ENCODE measurements at regions not wholly inside any gene's neighbourhood (a gene's known extent, or its start where the extent isn't known, plus 50 kb on each side); places are given as distances from the start of the nearest gene placed in this dataset.

DNA sequence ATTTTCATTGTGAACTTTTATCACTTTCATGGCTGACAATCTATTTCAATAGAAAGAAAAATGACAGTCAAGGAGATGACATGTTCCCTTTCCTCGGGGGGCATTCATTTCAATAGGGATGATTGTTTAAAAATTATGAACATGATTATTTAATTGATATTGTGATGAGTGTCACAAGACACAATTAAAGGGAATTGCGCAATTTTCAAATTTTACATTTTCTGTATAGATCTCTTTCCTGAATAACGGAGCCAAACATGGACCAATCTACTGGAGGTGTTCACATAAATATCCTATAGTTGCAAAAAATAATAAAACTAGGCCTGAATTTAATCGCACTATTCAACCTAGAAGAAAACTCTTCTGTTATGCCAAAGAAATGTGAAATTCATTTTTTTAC is 1274.6 kb downstream of the SLITRK5 start (continued):
- TF ChIP-seq, protein P1, sequence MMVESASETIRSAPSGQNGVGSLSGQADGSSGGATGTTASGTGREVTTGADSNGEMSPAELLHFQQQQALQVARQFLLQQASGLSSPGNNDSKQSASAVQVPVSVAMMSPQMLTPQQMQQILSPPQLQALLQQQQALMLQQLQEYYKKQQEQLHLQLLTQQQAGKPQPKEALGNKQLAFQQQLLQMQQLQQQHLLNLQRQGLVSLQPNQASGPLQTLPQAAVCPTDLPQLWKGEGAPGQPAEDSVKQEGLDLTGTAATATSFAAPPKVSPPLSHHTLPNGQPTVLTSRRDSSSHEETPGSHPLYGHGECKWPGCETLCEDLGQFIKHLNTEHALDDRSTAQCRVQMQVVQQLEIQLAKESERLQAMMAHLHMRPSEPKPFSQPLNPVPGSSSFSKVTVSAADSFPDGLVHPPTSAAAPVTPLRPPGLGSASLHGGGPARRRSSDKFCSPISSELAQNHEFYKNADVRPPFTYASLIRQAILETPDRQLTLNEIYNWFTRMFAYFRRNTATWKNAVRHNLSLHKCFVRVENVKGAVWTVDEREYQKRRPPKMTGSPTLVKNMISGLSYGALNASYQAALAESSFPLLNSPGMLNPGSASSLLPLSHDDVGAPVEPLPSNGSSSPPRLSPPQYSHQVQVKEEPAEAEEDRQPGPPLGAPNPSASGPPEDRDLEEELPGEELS (CRISPR knock-in tag; IDR thresholded peaks at IDR 0.05) = no peak
- no peak for TF ChIP-seq GRHL2 (CRISPR knock-in tag; IDR thresholded peaks at IDR 0.05; ENCODE audit: insufficient replicate concordance, severe bottlenecking)
- TF ChIP-seq TCF7 (CRISPR knock-in tag; IDR thresholded peaks at IDR 0.05; ENCODE audit: low read depth) = no peak
- TF ChIP-seq TP53 (CRISPR knock-in tag; IDR thresholded peaks at IDR 0.05) = no peak
- TF ChIP-seq NR3C1 (CRISPR knock-in tag; conservative IDR thresholded peaks at IDR 0.05; ENCODE audit: low read depth) = no peak
- TF ChIP-seq ZNF317 (CRISPR knock-in tag; IDR thresholded peaks at IDR 0.05; ENCODE audit: borderline replicate concordance, low read depth) = no peak
- TF ChIP-seq, protein P2, sequence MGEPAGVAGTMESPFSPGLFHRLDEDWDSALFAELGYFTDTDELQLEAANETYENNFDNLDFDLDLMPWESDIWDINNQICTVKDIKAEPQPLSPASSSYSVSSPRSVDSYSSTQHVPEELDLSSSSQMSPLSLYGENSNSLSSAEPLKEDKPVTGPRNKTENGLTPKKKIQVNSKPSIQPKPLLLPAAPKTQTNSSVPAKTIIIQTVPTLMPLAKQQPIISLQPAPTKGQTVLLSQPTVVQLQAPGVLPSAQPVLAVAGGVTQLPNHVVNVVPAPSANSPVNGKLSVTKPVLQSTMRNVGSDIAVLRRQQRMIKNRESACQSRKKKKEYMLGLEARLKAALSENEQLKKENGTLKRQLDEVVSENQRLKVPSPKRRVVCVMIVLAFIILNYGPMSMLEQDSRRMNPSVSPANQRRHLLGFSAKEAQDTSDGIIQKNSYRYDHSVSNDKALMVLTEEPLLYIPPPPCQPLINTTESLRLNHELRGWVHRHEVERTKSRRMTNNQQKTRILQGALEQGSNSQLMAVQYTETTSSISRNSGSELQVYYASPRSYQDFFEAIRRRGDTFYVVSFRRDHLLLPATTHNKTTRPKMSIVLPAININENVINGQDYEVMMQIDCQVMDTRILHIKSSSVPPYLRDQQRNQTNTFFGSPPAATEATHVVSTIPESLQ (CRISPR knock-in tag; IDR thresholded peaks at IDR 0.05) = no peak
- TF ChIP-seq, protein P3, sequence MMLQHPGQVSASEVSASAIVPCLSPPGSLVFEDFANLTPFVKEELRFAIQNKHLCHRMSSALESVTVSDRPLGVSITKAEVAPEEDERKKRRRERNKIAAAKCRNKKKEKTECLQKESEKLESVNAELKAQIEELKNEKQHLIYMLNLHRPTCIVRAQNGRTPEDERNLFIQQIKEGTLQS (CRISPR knock-in tag; conservative IDR thresholded peaks at IDR 0.05) = no peak
- no peak for TF ChIP-seq FOXP1 (CRISPR knock-in tag; IDR thresholded peaks at IDR 0.05; ENCODE audit: borderline replicate concordance)

DNA sequence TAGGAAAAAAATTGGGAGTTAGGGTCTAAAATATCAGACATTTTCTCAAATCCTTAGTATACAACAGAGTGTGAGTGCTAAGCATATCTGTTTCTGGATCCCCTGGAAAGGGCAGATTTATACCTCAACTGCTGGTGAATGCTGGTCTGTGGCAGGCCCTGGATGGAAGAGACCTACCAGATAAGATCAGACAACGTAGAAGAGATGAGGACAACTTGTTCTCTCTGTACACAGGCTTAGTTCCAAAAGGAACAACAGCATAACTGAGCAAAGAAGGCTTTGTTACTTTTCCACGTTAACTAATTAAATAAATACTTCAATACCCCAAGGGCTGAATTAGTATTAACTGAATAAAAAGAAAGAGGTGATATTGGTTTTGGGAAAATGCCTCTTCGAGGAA is 1277.3 kb downstream of the SLITRK5 start:
- no peak for ATAC-seq
- Mint-ChIP-seq H3K27me3 (ENCODE audit: low read depth) (no peaks in the 10 kb centered on the region), H3K4me3 (no peak overlapping the region), H3K36me3 (no peaks in the 10 kb centered on the region), H3K9me3 (peaks cover 4% of the 10 kb centered on the region; the same call in 1 of the 2 replicates), H3K27ac (no peak overlapping the region), H3K4me1 (no peaks in the 10 kb centered on the region)
- ChIA-PET POLR2A (no interaction called here), CTCF (no interaction called here)
- no peak for DNase-seq (ENCODE audit: low spot score)
- no peak for TF ChIP-seq EMX1 (CRISPR knock-in tag; IDR thresholded peaks at IDR 0.05)
- TF ChIP-seq ZNF317 (CRISPR knock-in tag; IDR thresholded peaks at IDR 0.05; ENCODE audit: borderline replicate concordance, low read depth) = no peak
- no peak for TF ChIP-seq ESRRA (CRISPR knock-in tag; IDR thresholded peaks at IDR 0.05; ENCODE audit: borderline replicate concordance)
- TF ChIP-seq CREM (CRISPR knock-in tag; IDR thresholded peaks at IDR 0.05) = no peak
- no peak for TF ChIP-seq SMAD4 (CRISPR knock-in tag; IDR thresholded peaks at IDR 0.05)
- TF ChIP-seq, protein P4, sequence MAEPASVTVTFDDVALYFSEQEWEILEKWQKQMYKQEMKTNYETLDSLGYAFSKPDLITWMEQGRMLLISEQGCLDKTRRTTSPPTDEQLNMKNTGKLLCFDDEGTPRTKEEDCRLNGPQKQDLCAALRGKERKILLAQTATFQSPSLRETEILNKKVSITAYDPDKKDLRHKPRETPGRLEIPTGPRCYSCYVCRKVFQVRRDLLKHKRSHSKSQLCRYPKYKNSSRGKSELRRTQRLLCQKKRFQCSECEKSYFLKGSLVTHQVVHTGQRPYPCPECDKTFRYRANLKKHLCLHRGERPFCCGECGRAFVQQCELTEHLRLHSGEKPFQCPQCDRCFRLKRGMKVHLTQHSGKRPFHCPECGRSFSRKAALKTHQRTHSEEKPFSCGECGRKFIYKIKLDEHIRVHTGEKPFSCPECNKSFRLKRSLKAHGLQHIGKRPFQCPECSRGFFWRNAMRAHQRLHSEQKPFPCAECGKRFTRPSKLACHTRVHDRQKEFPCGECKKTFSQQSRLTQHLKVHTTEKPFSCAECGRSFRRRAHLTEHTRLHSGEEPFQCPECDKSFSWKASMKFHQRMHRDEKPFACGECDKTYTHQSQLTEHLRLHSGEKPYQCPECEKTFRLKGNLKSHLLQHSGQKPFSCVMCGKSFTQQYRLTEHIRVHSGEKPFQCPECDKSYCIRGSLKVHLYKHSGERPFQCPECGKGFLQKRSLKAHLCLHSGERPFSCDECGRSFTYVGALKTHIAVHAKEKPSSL (CRISPR knock-in tag; conservative IDR thresholded peaks at IDR 0.05) = no peak
- TF ChIP-seq, protein P5, sequence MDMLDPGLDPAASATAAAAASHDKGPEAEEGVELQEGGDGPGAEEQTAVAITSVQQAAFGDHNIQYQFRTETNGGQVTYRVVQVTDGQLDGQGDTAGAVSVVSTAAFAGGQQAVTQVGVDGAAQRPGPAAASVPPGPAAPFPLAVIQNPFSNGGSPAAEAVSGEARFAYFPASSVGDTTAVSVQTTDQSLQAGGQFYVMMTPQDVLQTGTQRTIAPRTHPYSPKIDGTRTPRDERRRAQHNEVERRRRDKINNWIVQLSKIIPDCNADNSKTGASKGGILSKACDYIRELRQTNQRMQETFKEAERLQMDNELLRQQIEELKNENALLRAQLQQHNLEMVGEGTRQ (CRISPR knock-in tag; IDR thresholded peaks at IDR 0.05) = no peak
- no peak for TF ChIP-seq SOX15 (CRISPR knock-in tag; IDR thresholded peaks at IDR 0.05)
- TF ChIP-seq, protein P6, sequence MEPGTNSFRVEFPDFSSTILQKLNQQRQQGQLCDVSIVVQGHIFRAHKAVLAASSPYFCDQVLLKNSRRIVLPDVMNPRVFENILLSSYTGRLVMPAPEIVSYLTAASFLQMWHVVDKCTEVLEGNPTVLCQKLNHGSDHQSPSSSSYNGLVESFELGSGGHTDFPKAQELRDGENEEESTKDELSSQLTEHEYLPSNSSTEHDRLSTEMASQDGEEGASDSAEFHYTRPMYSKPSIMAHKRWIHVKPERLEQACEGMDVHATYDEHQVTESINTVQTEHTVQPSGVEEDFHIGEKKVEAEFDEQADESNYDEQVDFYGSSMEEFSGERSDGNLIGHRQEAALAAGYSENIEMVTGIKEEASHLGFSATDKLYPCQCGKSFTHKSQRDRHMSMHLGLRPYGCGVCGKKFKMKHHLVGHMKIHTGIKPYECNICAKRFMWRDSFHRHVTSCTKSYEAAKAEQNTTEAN (CRISPR knock-in tag; IDR thresholded peaks at IDR 0.05) = no peak
- no peak for TF ChIP-seq NR3C1 (CRISPR knock-in tag; conservative IDR thresholded peaks at IDR 0.05; ENCODE audit: low read depth)
- TF ChIP-seq, protein P7, sequence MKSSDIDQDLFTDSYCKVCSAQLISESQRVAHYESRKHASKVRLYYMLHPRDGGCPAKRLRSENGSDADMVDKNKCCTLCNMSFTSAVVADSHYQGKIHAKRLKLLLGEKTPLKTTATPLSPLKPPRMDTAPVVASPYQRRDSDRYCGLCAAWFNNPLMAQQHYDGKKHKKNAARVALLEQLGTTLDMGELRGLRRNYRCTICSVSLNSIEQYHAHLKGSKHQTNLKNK (CRISPR knock-in tag; IDR thresholded peaks at IDR 0.05) = no peak
- TF ChIP-seq PRRX2 (CRISPR knock-in tag; IDR thresholded peaks at IDR 0.05) = no peak
- TF ChIP-seq, protein P8, sequence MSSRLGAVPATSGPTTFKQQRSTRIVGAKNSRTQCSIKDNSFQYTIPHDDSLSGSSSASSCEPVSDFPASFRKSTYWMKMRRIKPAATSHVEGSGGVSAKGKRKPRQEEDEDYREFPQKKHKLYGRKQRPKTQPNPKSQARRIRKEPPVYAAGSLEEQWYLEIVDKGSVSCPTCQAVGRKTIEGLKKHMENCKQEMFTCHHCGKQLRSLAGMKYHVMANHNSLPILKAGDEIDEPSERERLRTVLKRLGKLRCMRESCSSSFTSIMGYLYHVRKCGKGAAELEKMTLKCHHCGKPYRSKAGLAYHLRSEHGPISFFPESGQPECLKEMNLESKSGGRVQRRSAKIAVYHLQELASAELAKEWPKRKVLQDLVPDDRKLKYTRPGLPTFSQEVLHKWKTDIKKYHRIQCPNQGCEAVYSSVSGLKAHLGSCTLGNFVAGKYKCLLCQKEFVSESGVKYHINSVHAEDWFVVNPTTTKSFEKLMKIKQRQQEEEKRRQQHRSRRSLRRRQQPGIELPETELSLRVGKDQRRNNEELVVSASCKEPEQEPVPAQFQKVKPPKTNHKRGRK (CRISPR knock-in tag; IDR thresholded peaks at IDR 0.05; ENCODE audit: borderline replicate concordance) = no peak
- TF ChIP-seq ZNF138 (CRISPR knock-in tag; conservative IDR thresholded peaks at IDR 0.05) = no peak
